ENCODE measurements at regions not wholly inside any gene's neighbourhood (a gene's known extent, or its start where the extent isn't known, plus 50 kb on each side); places are given as distances from the start of the nearest gene placed in this dataset.

DNA sequence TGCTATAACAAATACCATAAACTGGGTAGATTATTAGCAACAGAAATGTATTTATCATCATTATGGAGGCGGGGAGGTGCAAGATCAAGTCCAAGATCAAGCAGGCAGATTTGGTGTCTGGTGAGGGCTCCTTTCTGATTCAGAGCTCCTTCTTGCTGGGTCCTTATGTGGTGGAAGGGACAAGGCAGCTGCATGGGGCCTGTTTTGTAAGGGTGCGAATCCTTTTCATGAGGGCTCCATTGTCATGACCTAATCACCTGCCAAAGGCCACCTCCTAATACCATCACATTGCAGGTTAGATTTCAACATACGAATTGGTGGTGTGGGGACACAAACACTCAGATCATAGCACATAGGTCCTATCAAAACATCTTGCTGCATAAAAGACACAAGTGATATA is 84.4 kb upstream of the CCDC150 start:
- Histone ChIP-seq H3K36me3 (ENCODE audit: control insufficient read depth, insufficient read depth, low read length) (no peaks in the 10 kb centered on the region), H3K4me2 (ENCODE audit: low read length) (no peak overlapping the region), H3K4me1 (no peaks in the 10 kb centered on the region), H3K4me3 (ENCODE audit: low read depth, low read length) (no peak overlapping the region), H3K79me2 (peaks cover 2% of the 10 kb centered on the region), H2AFZ (no peak overlapping the region), H3K27ac (no peak overlapping the region), H3K27me3 (ENCODE audit: control insufficient read depth, insufficient read depth, low read length) (no peaks in the 10 kb centered on the region), H3K9ac (no peak overlapping the region), H3K9me3 (ENCODE audit: control insufficient read depth, low read length) (no peaks in the 10 kb centered on the region)
- TF ChIP-seq, protein P1, sequence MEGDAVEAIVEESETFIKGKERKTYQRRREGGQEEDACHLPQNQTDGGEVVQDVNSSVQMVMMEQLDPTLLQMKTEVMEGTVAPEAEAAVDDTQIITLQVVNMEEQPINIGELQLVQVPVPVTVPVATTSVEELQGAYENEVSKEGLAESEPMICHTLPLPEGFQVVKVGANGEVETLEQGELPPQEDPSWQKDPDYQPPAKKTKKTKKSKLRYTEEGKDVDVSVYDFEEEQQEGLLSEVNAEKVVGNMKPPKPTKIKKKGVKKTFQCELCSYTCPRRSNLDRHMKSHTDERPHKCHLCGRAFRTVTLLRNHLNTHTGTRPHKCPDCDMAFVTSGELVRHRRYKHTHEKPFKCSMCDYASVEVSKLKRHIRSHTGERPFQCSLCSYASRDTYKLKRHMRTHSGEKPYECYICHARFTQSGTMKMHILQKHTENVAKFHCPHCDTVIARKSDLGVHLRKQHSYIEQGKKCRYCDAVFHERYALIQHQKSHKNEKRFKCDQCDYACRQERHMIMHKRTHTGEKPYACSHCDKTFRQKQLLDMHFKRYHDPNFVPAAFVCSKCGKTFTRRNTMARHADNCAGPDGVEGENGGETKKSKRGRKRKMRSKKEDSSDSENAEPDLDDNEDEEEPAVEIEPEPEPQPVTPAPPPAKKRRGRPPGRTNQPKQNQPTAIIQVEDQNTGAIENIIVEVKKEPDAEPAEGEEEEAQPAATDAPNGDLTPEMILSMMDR (IDR thresholded peaks at IDR 0.05): no peak

DNA sequence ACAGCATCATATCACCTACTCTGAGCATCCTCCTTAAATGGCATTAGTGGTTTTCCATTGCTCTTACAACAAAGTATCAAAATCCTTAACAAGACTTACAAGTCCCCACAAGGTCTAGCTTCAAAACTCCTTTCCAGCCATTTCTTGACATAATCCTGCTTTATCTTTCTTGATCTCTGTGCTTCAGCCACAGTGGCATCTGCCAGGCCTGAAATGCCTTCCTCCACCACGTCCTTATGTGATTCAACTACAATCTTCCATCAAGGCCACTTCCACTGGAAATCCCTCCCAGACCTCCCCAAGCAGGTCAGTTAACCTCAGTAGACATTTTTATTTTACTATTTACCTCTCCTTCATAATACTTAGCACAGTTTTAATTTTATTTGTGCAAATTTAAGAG is 83.8 kb upstream of the CCDC150 start:
- Histone ChIP-seq H3K36me3 (ENCODE audit: control insufficient read depth, insufficient read depth, low read length) (no peaks in the 10 kb centered on the region), H3K4me2 (ENCODE audit: low read length) (no peak overlapping the region), H3K27me3 (ENCODE audit: control insufficient read depth, insufficient read depth, low read length) (no peaks in the 10 kb centered on the region), H3K4me1 (no peaks in the 10 kb centered on the region), H3K9me3 (ENCODE audit: control insufficient read depth, low read length) (no peaks in the 10 kb centered on the region), H3K4me3 (ENCODE audit: low read depth, low read length) (no peak overlapping the region), H3K79me2 (peaks cover 3% of the 10 kb centered on the region), H3K9ac (no peak overlapping the region), H3K27ac (no peak overlapping the region), H2AFZ (no peak overlapping the region)
- TF ChIP-seq, protein P1 (IDR thresholded peaks at IDR 0.05): no peak

DNA sequence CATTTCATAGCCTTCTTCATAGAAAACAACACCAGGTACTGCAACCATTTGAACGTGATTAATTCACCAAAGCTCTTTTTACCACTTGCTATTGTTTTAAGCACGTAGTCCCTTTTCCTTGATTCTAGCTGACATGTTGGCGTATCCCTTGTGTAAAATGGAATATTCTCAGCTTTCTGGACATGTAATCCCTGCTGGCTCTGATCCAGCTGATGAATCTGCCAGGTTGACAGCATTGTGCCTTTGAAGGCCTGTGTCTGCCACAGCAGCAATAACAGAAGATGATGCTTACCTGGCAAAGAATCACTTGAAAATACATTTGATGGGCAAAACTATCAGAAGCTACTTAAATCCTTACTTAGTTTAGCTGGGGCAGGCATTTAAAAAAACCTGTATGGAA is 81.0 kb upstream of the CCDC150 start:
- Histone ChIP-seq H3K4me1 (no peaks in the 10 kb centered on the region), H3K27me3 (ENCODE audit: control insufficient read depth, insufficient read depth, low read length) (no peaks in the 10 kb centered on the region), H3K79me2 (peaks cover 7% of the 10 kb centered on the region), H3K9me3 (ENCODE audit: control insufficient read depth, low read length) (no peaks in the 10 kb centered on the region), H3K4me3 (ENCODE audit: low read depth, low read length) (no peak overlapping the region), H3K9ac (no peak overlapping the region), H3K27ac (no peak overlapping the region), H3K36me3 (ENCODE audit: control insufficient read depth, insufficient read depth, low read length) (no peaks in the 10 kb centered on the region), H2AFZ (no peak overlapping the region), H3K4me2 (ENCODE audit: low read length) (no peak overlapping the region)
- TF ChIP-seq, protein P1 (IDR thresholded peaks at IDR 0.05): no peak

DNA sequence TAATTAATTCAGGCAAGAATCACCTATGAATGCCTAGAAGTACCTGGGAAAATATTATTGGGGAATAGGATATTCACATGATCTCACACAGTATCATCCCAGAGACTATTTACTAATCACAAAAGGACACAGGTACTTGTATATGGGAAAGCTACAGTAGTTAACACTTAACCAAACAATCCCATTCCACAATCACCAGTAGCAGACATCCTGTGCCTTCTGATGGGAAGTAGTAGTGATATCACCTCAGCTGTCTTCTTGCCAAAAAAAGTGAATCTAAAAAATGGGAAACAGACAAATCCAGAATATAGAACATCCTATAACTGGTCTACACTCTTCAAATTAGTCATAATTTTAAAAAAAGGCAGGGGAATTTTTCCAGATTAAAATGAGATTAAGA is 75.6 kb upstream of the CCDC150 start:
- H3K79me2 ChIP-seq: peaks cover 7% of the 10 kb centered on the region
- TF ChIP-seq, protein P1 (IDR thresholded peaks at IDR 0.05): no peak
- peaks cover 3% of the 10 kb centered on the region for H3K4me1 ChIP-seq
- H3K4me2 ChIP-seq (ENCODE audit: low read length): no peak overlapping the region
- no peaks in the 10 kb centered on the region for H3K9me3 ChIP-seq (ENCODE audit: control insufficient read depth, low read length)
- H3K36me3 ChIP-seq (ENCODE audit: control insufficient read depth, insufficient read depth, low read length): no peaks in the 10 kb centered on the region
- H2AFZ ChIP-seq: no peak overlapping the region
- H3K9ac ChIP-seq: no peak overlapping the region
- H3K4me3 ChIP-seq (ENCODE audit: low read depth, low read length): no peak overlapping the region
- no peaks in the 10 kb centered on the region for H3K27me3 ChIP-seq (ENCODE audit: control insufficient read depth, insufficient read depth, low read length)
- no peak overlapping the region for H3K27ac ChIP-seq

DNA sequence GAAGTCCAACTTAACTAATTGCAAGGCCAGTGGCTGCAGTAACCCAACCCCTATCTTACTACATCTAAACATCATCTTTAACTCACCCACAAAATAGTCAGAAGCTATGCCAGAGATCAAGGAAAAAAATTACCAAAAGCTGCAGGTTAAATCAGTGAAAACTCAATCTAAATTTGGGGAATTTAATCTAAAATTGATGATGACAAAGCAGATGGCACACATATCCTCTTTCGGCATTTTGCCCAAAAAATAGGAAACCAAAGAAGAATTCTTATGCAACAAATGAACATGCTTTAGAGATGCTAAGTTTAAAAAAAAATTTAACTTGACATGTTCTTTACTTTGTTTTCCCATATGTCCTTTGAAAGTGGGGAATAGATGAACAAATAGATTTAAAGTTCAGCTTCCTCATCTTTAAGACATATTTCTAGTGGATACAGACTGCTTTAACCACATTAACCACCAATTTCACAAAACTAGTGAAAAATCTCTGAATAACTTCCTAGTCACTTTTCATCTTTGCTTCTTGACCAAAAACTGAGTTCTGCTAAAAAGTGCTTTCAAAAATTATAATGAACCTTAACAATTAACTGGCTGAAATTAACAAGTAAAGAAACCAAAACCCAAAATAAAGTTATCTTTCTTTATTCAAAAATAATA is 74.3 kb upstream of the CCDC150 start:
- TF ChIP-seq, protein P1 (IDR thresholded peaks at IDR 0.05): no peak
- Histone ChIP-seq H3K36me3 (ENCODE audit: control insufficient read depth, insufficient read depth, low read length) (no peaks in the 10 kb centered on the region), H3K9me3 (ENCODE audit: control insufficient read depth, low read length) (no peaks in the 10 kb centered on the region), H3K27ac (no peak overlapping the region), H3K4me1 (peaks cover 3% of the 10 kb centered on the region), H3K9ac (no peak overlapping the region), H3K79me2 (peaks cover 5% of the 10 kb centered on the region), H3K4me3 (ENCODE audit: low read depth, low read length) (no peak overlapping the region), H3K4me2 (ENCODE audit: low read length) (no peak overlapping the region), H3K27me3 (ENCODE audit: control insufficient read depth, insufficient read depth, low read length) (no peaks in the 10 kb centered on the region), H2AFZ (no peak overlapping the region)
